ENCODE measurements at regions not wholly inside any gene's neighbourhood (a gene's known extent, or its start where the extent isn't known, plus 50 kb on each side); places are given as distances from the start of the nearest gene placed in this dataset.

DNA sequence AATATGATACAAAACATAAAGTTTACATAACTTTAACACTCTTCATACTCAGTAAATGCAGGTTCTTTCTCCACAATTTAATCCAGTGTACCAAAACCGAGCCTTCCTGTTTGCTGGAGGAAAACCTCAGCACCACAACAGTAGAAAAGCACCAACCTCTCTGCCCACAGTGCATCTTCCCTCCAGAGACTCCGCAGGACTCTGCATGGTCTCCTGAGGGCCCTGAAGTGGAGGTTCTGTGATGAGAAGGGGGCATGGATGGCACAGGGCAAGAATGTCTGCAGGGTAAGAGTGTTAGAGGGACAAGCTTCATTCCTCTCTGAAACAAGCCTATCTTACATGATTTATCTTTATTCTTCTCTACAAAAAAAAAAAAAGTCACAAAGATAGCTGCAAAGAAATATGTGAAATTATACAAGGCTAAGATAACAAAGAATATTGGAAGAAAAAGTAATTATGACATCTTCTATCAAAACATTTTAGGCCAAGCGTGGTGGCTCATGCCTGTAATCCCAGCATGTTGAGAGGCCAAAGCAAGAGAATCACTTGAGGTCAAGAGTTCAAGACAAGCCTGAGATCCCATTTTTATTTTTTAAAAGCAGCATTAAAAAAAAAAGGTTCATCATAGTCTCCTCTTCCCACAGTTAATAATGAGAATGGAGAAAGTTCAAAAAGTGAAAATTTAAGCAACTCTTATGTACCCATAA lies 102.0 kb downstream of the VPREB1 start:
- no peak for DNase-seq

- no peak for DNase-seq
Measured at GRCh38 chr22:22348127-22348814, 103.7 kb downstream of the VPREB1 start.

DNA sequence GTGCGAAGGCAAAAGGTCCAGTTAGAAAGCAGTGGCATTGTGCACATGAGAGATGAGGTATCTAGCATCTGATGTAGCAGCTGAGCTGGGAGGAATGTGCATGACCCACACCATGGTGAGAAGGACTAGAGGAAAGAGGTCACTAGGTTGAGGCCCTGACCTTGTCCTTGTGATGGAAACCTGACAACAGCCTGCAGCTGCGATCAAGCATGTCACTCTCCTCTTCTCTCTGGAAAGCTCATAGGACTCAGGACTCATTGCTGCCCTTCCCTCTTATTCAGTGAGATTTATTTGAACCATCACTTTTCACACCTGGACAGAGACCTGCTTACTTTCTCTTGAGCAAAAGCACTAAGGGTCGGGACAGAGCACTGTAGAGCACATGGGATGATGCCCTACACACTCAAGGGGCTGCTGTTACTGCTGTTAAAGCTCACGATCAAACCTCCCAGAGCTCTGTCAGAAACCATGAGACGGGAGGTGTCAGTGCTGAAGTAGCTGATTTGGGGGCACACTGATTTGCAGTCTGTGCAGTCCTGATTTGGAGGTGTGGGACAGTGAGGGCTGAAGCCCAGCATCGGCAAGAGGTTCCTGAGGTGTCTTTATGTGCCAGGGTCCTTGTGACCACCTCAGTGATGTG lies 104.3 kb downstream of the VPREB1 start:
- DNase-seq: no peak

DNA sequence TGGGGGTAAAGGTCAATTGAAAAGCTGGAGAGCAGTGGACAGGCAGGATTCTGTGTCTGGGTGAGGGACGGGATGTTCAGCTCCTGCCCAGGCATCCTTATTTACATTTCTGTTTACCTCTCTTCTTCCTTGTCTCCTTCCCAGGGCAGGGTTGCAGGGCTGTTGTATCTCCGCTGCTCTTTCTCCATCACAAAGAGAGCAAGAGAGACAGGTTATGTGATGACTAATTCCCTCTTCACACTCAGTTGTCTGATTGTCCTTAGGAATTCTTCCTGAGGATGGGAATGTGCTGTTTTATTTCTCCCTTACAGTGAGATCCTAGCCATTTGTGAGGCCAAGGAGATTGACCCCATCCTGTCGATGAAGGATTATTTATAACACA lies 104.9 kb downstream of the VPREB1 start:
- DNase-seq: no peak

GRCh38 chr22:22351366-22351765 lies 106.8 kb downstream of the VPREB1 start:
- no peak for DNase-seq

- DNase-seq: no peak
Measured at GRCh38 chr22:22352371-22352999, 107.9 kb downstream of the VPREB1 start.

GRCh38 chr22:22355096-22355834 lies 110.7 kb downstream of the VPREB1 start:
- DNase-seq: no peak

DNA sequence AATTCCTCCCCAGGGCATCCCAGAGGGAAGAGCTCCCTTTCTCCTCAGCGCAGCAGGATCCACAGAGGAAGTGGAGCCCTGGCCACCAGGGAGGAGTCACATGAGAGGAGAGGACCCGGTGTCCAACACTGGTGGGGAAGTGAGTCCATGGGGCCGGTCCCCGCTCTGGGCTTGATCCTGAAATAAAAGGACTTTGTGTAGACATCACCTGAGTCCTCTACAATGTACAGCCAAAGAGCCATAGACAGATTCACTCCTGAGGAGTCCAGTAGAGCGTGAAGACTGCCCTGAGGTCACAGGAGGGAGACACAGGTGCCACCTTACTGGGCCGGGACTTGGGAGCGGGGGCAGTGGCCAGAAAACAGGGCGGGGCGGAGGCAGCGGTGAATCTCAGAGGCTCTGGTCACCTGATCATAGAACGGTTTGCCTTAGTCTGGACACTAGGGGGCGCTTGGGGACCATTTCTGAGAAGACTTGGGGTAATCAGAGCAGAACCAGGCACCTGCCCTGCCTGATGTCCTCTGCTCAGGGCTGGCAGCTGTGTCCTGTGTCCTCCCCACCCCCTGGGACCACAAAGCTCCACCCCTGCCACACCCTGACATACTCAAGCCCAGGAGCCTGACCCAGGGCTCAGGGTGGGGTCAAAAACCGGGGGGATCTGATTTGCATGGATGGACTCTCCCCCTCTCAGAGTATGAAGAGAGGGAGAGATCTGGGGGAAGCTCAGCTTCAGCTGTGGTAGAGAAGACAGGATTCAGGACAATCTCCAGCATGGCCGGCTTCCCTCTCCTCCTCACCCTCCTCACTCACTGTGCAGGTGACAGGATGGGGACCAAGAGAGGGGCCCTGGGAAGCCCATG lies 112.7 kb downstream of the VPREB1 start:
- peak; percentile 60 for DNase-seq

DNA sequence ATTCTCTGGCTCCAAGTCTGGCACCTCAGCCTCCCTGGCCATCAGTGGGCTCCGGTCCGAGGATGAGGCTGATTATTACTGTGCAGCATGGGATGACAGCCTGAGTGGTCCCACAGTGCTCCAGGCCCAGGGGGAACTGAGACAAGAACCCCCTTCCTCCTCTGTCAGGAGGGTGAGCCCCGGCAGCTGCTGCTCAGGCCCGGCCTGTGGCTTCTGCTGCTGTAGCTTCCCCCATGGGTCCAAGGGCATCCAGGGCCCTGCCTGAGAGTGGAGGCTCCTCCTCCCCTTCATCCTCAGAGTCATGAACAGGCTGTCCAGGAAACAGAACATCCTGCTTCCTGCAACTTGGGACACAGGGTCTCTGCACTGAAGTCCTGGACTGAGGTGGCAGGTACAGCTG lies 113.6 kb downstream of the VPREB1 start:
- no peak for DNase-seq

DNA sequence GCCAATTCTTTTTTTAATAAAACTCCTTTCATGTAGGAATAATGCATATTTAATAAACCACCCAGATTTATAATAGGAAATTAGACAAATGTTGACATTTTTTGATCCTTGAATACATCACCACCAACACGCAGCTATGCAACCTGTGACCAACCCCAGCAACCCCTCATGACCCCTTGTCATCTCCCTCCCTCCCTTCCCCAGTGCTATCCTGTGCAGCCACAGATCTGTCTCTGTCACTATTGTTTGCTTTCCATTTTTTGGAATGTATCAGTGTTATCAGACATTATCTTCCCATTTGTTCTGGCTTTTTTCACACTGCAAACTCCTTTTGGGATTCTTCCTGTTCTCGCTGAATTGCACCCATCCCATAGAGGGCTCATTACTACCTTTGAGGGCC lies 114.1 kb downstream of the VPREB1 start:
- no peak for DNase-seq

DNA sequence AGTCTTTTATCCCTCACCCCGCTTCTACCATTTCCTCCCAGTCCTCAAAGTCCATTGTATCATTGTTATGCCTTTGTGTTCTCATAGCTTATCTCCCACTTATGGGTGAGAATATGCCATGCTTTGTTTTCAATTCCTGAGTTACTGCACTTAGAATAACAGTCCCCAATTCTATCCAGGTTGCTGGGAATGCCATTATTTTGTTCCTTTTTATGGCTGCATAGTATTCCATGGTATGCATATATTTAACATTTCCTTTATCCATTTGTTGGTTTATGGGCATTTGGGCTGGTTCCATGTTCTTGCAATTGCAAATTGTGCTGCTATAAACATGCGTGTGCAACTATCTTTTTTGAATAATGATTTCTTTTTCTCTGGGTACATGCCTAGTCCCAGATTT lies 114.9 kb downstream of the VPREB1 start:
- no peak for DNase-seq

GRCh38 chr22:22360014-22360413 lies 115.4 kb downstream of the VPREB1 start:
- no peak for DNase-seq

DNA sequence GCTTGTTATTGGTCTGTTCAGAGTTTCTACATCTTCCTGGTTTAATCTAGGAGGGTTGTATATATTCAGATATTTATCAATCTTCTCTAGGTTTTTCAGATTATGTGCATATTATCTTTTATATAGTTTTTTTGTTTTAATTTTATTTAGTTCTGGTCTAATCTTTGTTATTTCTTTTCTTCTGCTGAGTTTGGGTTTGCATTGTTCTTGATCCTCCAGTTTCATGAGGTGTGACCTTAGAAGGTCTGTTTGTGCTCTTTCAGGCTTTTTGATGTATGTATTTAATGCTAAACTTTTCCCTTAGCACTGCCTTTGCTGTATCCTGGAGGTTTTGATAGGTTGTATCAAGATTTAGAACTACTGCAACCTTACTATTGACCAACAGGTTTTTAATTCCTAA lies 117.7 kb downstream of the VPREB1 start:
- no peak for DNase-seq

- DNase-seq: no peak
Measured at GRCh38 chr22:22362936-22363335, 118.3 kb downstream of the VPREB1 start.

DNA sequence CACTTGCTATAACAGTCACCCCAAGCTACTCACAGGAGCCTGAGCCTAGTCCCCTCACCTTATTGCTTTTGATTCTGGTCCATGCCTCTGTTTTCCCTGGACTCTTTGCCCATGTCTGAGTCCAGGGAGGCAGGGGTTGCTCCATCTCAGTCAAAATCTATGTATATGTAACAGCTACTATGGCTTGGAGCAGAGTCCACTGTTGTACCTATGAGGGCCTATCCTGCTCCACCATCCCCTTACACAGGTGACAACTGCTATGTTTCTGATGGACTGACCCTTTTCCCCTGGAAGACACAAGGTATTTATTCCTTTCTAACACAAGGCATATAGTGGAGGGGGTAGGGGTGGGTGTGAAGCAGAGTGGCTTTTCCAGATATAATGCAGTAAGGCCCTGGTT lies 119.6 kb downstream of the VPREB1 start:
- DNase-seq: no peak

DNA sequence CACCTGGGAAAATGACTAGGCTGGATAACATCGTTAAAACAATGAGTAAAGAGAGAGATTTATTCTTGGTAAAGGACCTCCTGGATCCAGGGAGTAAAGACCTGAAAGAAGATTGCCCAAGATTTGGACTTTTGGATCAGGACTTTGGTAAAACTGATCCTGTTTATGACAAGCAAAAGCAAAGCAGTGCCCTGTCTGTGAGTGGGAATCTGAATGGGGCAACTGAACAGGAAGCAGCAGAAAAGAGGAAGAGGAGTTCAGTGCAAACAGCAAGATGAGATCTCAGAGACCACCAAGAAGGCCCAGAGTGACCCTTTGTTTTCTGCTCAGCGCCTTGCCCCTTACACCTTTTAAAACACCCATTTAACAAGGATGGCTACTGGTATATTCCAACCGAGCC lies 122.0 kb downstream of the VPREB1 start:
- no peak for DNase-seq

DNA sequence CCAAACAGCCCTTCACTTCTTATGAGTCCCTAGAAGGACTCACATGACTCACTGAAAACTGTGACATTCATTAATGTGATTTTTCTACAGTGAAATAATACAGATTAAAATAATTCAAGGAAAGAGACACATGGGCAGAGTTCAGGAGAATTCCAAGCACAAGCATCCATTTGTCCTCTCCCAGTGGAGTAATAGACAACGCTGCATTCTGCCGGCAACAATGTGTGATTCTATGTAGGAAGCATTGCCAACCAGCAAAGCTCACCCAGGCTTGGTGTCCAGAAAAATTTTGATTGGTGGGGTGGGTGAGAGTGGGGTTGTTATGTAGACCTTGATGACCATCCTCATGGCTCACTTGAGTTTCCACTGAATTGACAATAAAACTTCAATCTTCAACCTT lies 123.9 kb downstream of the VPREB1 start:
- DNase-seq: no peak

- DNase-seq: peak; percentile 78
Measured at GRCh38 chr22:22369219-22369963, 124.8 kb downstream of the VPREB1 start.

DNA sequence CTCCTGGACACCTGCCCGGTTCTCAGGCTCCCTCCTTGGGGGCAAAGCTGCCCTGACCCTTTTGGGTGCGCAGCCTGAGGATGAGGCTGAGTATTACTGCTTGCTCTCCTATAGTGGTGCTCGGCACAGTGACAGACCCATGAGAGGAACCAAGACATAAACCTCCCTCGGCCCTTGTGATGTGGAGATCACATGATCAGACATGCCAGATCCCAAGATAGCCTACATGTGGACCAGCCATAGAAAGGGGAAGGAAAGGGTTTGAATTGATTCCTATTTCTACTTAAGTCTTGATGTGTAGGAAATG lies 125.3 kb downstream of the VPREB1 start:
- DNase-seq: no peak

- DNase-seq: no peak
Measured at GRCh38 chr22:22371031-22371541, 126.5 kb downstream of the VPREB1 start.

GRCh38 chr22:22372086-22372485 lies 127.5 kb downstream of the VPREB1 start:
- no peak for DNase-seq

Measured in NCI-H526 treated with DMSO at 0.1 percent for 48 hours (cell line).